ENCODE measurements at regions not wholly inside any gene's neighbourhood (a gene's known extent, or its start where the extent isn't known, plus 50 kb on each side); places are given as distances from the start of the nearest gene placed in this dataset.

- TF ChIP-seq EP300 (IDR thresholded peaks at IDR 0.05): no peak
- TF ChIP-seq CTCF (IDR thresholded peaks at IDR 0.05): no peak
- TF ChIP-seq POLR2AphosphoS5 (IDR thresholded peaks at IDR 0.05): no peak
- no peak for TF ChIP-seq POLR2A (IDR thresholded peaks at IDR 0.05)
These were observed 110.1 kb upstream of the UQCRFS1 start for GRCh38 chr19:29323021-29323430.
